Stimulated activated memory B cell treated with anti-CD40 and anti-IgM and Interleukin-4, amounts not matched to agents 10 μg/mL and 1 μg/mL and 100 μg/mL, for 72 hours (primary cell): ENCODE measurements at regions not wholly inside any gene's neighbourhood (a gene's known extent, or its start where the extent isn't known, plus 50 kb on each side); places are given as distances from the start of the nearest gene placed in this dataset.

Experiments used
- ATAC-seq: fragments of 150-1000 bp; cut with Tn5 transposase; 2 replicates; pipeline ENCODE4 v1.10.0; 2021
- H3K27ac Mint-ChIP-seq: one replicate; pipeline ENCODE4 v1.8.0; 2022; ENCODE audit warnings: mild to moderate bottlenecking, mixed read lengths
- H3K27me3 Mint-ChIP-seq: one replicate; pipeline ENCODE4 v1.8.0; 2022; ENCODE audit warnings: mixed read lengths
- H3K36me3 Mint-ChIP-seq: one replicate; pipeline ENCODE4 v1.8.0; 2022; ENCODE audit warnings: mixed read lengths
- H3K4me1 Mint-ChIP-seq: one replicate; pipeline ENCODE4 v1.8.0; 2022; ENCODE audit warnings: mixed read lengths
- H3K4me3 Mint-ChIP-seq: one replicate; pipeline ENCODE4 v1.8.0; 2022; ENCODE audit warnings: mild to moderate bottlenecking, moderate library complexity, mixed read lengths
- H3K9me3 Mint-ChIP-seq: one replicate; pipeline ENCODE4 v1.8.0; 2022; ENCODE audit warnings: mixed read lengths

GRCh38 chr5:118257066-118257465, 731.3 kb downstream of the DTWD2 start:
- H3K4me3 Mint-ChIP-seq: no peak overlapping the region
- no peaks in the 10 kb centered on the region for H3K36me3 Mint-ChIP-seq
- ATAC-seq: no peak

GRCh38 chr5:118253225-118254061, 734.9 kb downstream of the DTWD2 start:
- no peak overlapping the region for H3K4me3 Mint-ChIP-seq
- H3K9me3 Mint-ChIP-seq: peaks cover 14% of the 10 kb centered on the region
- no peak overlapping the region for H3K27ac Mint-ChIP-seq
- no peaks in the 10 kb centered on the region for H3K36me3 Mint-ChIP-seq
- H3K4me1 Mint-ChIP-seq: no peaks in the 10 kb centered on the region
- no peaks in the 10 kb centered on the region for H3K27me3 Mint-ChIP-seq
- ATAC-seq: no peak

More at GRCh38 chr5:118257066-118257465, 731.3 kb downstream of the DTWD2 start:
- Mint-ChIP-seq H3K9me3 (peaks cover 5% of the 10 kb centered on the region), H3K27ac (no peak overlapping the region), H3K27me3 (no peaks in the 10 kb centered on the region), H3K4me1 (no peaks in the 10 kb centered on the region)

- Mint-ChIP-seq H3K9me3 (peaks cover 12% of the 10 kb centered on the region), H3K4me3 (no peak overlapping the region), H3K27me3 (no peaks in the 10 kb centered on the region), H3K4me1 (no peaks in the 10 kb centered on the region), H3K36me3 (no peaks in the 10 kb centered on the region), H3K27ac (no peak overlapping the region)
- no peak for ATAC-seq
Measured at GRCh38 chr5:118249386-118249785, 739.0 kb downstream of the DTWD2 start.

GRCh38 chr5:118247458-118247857, 740.9 kb downstream of the DTWD2 start:
- no peak overlapping the region for H3K27ac Mint-ChIP-seq
- H3K9me3 Mint-ChIP-seq: peaks cover 9% of the 10 kb centered on the region
- no peak overlapping the region for H3K4me3 Mint-ChIP-seq
- H3K36me3 Mint-ChIP-seq: no peaks in the 10 kb centered on the region
- ATAC-seq: no peak
- no peaks in the 10 kb centered on the region for H3K4me1 Mint-ChIP-seq
- H3K27me3 Mint-ChIP-seq: no peaks in the 10 kb centered on the region

GRCh38 chr5:118243613-118244012, 744.7 kb downstream of the DTWD2 start:
- no peaks in the 10 kb centered on the region for H3K4me1 Mint-ChIP-seq
- H3K4me3 Mint-ChIP-seq: no peak overlapping the region
- H3K9me3 Mint-ChIP-seq: no peaks in the 10 kb centered on the region
- H3K36me3 Mint-ChIP-seq: no peaks in the 10 kb centered on the region
- no peak for ATAC-seq
- H3K27ac Mint-ChIP-seq: no peak overlapping the region
- no peaks in the 10 kb centered on the region for H3K27me3 Mint-ChIP-seq

DNA sequence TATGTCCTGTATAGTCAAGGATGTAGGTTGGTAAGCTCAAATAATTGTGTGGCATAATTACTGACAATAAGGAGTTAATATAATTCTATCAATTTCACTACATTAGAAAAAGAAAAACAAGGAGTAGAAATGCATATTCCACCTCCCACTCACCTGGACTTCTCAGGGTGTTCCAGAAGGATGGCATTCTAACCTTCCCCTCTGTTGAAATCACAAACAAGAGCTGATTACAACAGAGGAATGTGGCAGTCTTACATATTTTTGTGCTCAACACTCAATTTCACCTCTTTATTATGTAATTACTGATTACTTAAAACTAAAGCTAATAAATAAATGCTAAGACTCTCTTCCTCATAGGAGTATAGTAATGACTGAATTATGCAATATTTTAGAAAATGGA, 745.3 kb downstream of the DTWD2 start:
- ATAC-seq: no peak
- Mint-ChIP-seq H3K4me3 (no peak overlapping the region), H3K9me3 (no peaks in the 10 kb centered on the region), H3K27ac (no peak overlapping the region), H3K36me3 (no peaks in the 10 kb centered on the region), H3K4me1 (no peaks in the 10 kb centered on the region), H3K27me3 (no peaks in the 10 kb centered on the region)

- Mint-ChIP-seq H3K4me3 (no peak overlapping the region), H3K4me1 (no peaks in the 10 kb centered on the region), H3K27ac (no peak overlapping the region), H3K9me3 (peaks cover 4% of the 10 kb centered on the region), H3K27me3 (no peaks in the 10 kb centered on the region), H3K36me3 (no peaks in the 10 kb centered on the region)
- peak; percentile 39 for ATAC-seq
Measured at GRCh38 chr5:118236108-118236849, 752.1 kb downstream of the DTWD2 start.

DNA sequence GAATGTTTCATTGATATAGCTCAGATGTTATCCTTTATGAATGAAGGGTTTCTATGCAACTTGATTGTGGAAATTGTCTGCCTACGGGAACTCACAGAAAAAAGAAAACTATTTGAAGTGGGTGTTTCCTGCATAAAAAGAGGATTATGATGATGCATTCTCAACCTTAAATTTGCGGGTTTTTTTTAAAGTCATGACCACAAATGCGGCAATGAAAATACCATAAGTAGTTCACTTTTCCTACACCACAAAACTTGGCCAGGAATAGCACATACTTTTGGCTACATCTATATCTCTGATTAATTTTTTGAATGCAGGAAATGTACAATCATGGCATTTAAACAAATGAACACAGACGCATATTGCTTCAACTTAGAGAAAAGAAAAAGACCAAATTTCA, 754.7 kb downstream of the DTWD2 start:
- ATAC-seq: no peak
- Mint-ChIP-seq H3K4me1 (no peaks in the 10 kb centered on the region), H3K27ac (no peak overlapping the region), H3K9me3 (peaks cover 8% of the 10 kb centered on the region), H3K4me3 (no peak overlapping the region), H3K27me3 (no peaks in the 10 kb centered on the region), H3K36me3 (no peaks in the 10 kb centered on the region)

DNA sequence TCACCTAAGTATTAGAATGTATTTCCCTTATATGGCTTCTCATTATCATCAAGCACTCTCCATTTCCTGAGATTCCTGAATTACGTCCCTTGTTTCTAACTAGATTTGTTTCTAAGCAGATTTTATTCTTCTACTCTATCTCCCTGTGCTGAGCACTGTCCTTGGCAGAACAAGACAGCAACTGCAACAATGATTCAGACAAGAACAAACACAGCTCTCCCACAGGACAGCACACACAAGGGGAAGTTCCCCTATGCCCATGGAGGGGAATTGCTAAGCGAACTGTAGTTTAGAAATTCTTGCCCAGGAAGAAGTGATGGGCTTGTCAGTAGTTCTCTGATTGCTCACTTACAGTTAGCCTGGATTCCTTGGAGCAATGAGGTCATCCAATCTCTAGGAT, 759.9 kb downstream of the DTWD2 start:
- no peak for ATAC-seq
- H3K36me3 Mint-ChIP-seq: no peaks in the 10 kb centered on the region

DNA sequence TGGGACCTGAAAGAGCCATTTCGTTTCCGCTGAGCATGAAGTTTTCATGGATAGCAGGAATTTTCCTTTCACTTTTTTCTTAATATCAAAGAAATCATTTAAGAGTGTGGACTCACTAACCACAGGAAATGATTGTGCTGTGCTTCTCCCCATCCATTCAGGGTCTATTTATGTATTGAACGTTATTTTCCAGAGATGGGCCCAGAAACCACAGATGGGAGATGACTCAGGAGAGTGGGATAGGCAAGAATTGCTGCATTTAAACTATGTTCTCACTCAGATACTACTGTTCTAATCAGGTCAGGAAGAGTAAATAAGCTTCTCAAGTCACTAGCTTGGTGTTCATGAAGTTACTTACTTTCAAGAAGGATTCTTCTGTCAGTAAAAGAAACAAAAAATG, 763.8 kb downstream of the DTWD2 start:
- H3K4me1 Mint-ChIP-seq: no peaks in the 10 kb centered on the region
- no peaks in the 10 kb centered on the region for H3K36me3 Mint-ChIP-seq
- H3K9me3 Mint-ChIP-seq: peaks cover 5% of the 10 kb centered on the region
- H3K27me3 Mint-ChIP-seq: no peaks in the 10 kb centered on the region
- no peak overlapping the region for H3K27ac Mint-ChIP-seq
- H3K4me3 Mint-ChIP-seq: no peak overlapping the region
- no peak for ATAC-seq

More for the DNA sequence above, 759.9 kb downstream of the DTWD2 start:
- Mint-ChIP-seq H3K4me3 (no peak overlapping the region), H3K27me3 (no peaks in the 10 kb centered on the region), H3K27ac (no peak overlapping the region), H3K9me3 (peaks cover 10% of the 10 kb centered on the region), H3K4me1 (no peaks in the 10 kb centered on the region)

- no peak overlapping the region for H3K27ac Mint-ChIP-seq
- H3K4me3 Mint-ChIP-seq: no peak overlapping the region
- no peaks in the 10 kb centered on the region for H3K4me1 Mint-ChIP-seq
- H3K36me3 Mint-ChIP-seq: no peaks in the 10 kb centered on the region
- no peaks in the 10 kb centered on the region for H3K27me3 Mint-ChIP-seq
- no peak for ATAC-seq
- no peaks in the 10 kb centered on the region for H3K9me3 Mint-ChIP-seq
Measured at GRCh38 chr5:118220556-118221195, 767.7 kb downstream of the DTWD2 start.

GRCh38 chr5:118211606-118212005, 776.7 kb downstream of the DTWD2 start:
- Mint-ChIP-seq H3K36me3 (no peaks in the 10 kb centered on the region), H3K4me1 (no peaks in the 10 kb centered on the region), H3K27me3 (no peaks in the 10 kb centered on the region), H3K4me3 (no peak overlapping the region), H3K9me3 (peaks cover 15% of the 10 kb centered on the region), H3K27ac (no peak overlapping the region)
- ATAC-seq: no peak

GRCh38 chr5:118208031-118208453, 780.3 kb downstream of the DTWD2 start:
- Mint-ChIP-seq H3K27ac (no peak overlapping the region), H3K4me3 (no peak overlapping the region), H3K4me1 (no peaks in the 10 kb centered on the region), H3K36me3 (no peaks in the 10 kb centered on the region), H3K27me3 (no peaks in the 10 kb centered on the region), H3K9me3 (peaks cover 15% of the 10 kb centered on the region)
- ATAC-seq: no peak

- Mint-ChIP-seq H3K9me3 (no peaks in the 10 kb centered on the region), H3K27me3 (no peaks in the 10 kb centered on the region), H3K4me3 (no peak overlapping the region), H3K4me1 (no peaks in the 10 kb centered on the region), H3K36me3 (no peaks in the 10 kb centered on the region), H3K27ac (no peak overlapping the region)
- ATAC-seq: no peak
Measured at GRCh38 chr5:118199801-118200200, 788.5 kb downstream of the DTWD2 start.

DNA sequence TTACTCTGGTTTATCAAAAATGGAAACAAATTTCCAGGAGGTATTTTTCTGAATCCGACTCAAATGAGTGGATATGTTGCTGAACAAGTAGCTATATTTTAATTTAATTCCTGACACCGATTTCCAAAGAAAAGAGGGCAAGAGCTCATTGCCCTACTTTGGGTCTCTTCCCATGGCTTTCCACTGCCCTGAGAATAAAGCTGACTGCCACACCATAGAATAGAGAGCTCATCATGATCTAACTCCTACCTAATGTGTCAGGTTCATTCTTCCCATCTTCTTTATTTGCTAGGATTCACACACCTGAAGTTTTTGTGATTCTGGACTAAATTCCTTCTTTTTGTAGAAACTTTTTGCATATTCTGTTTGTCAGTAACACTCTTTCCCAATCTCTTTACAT, 792.1 kb downstream of the DTWD2 start:
- Mint-ChIP-seq H3K36me3 (no peaks in the 10 kb centered on the region), H3K4me1 (no peaks in the 10 kb centered on the region), H3K27me3 (no peaks in the 10 kb centered on the region), H3K4me3 (no peak overlapping the region), H3K9me3 (no peaks in the 10 kb centered on the region), H3K27ac (no peak overlapping the region)
- no peak for ATAC-seq
